GM10248 (cell line): ENCODE measurements at regions not wholly inside any gene's neighbourhood (a gene's known extent, or its start where the extent isn't known, plus 50 kb on each side); places are given as distances from the start of the nearest gene placed in this dataset.

Source experiments
- CTCF ChIA-PET: fragments of 300-600 bp; sonication (Branson Sonifier 250); formaldehyde crosslinking; extraction: SDS; loops from one replicate; lab custom pipeline; 2021; ENCODE audit warnings: antibody characterized with exemption; lab: Yijun Ruan, JAX
- POLR2A ChIA-PET: fragments of 350-650 bp; sonication (Branson Sonifier 250); formaldehyde crosslinking; extraction: SDS; loops from one replicate; lab custom pipeline; 2020; ENCODE audit warnings: antibody characterized with exemption; lab: Yijun Ruan, JAX
- DNase-seq: peaks from one replicate; pipeline ENCODE4 v3.0.0; 2012; ENCODE audit errors: extremely low spot score
- TF ChIP-seq, protein P1 (sequence below): IDR thresholded peaks from 2 replicates; pipeline ENCODE4 v1.5.1; 2012; ENCODE audit warnings: mild to moderate bottlenecking, low read depth; ENCODE audit errors: extremely low read depth, missing control alignments, control extremely low read depth

DNA sequence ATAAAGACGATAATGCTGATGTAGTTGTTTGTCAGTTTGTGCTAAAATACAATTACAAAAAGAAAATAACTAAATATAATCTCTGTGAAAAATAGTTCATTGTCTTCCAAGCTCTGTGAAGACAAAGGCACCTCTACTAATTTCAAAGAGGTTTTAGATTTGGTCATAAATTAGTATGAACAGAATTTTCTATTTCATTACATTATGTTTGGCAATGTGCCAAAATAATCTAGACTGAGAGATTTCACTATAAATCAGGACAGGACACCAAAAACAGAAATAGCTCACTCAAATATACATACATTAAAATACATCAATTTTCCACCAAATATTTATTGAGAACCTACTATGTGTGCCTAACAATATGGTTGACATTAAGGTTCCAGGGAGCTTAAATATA, 264.9 kb upstream of the CCDC54 start:
- TF ChIP-seq, protein P1, sequence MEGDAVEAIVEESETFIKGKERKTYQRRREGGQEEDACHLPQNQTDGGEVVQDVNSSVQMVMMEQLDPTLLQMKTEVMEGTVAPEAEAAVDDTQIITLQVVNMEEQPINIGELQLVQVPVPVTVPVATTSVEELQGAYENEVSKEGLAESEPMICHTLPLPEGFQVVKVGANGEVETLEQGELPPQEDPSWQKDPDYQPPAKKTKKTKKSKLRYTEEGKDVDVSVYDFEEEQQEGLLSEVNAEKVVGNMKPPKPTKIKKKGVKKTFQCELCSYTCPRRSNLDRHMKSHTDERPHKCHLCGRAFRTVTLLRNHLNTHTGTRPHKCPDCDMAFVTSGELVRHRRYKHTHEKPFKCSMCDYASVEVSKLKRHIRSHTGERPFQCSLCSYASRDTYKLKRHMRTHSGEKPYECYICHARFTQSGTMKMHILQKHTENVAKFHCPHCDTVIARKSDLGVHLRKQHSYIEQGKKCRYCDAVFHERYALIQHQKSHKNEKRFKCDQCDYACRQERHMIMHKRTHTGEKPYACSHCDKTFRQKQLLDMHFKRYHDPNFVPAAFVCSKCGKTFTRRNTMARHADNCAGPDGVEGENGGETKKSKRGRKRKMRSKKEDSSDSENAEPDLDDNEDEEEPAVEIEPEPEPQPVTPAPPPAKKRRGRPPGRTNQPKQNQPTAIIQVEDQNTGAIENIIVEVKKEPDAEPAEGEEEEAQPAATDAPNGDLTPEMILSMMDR: no peak
- CTCF ChIA-PET: interaction anchor here (1.2 to 1.6 kb wide), 2 partner anchors 14 to 54 kb away, joined by 3 to 4 read pairs; no protein-coding TSS in a partner anchor
- POLR2A ChIA-PET: no interaction called here
- DNase-seq: no peak

DNA sequence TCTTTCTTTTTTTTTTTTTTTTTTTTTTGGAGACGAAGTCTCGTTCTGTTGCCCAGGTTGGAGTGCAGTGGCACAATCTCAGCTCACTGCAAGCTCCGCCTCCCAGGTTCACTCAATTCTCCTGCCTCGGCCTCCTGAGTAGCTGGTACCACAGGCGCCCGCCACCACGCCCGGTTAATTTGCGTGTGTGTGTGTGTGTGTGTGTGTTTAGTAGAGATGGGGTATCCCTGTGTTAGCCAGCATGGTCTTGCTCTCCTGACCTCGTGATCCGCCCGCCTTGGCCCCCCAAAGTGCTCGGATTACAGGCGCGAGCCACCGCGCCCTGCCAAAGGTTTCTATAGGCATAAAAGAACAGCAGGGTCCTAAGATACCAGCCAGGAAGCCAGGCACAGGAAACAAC, 261.0 kb upstream of the CCDC54 start:
- ChIA-PET CTCF (interaction anchor here (1.7 kb wide), 1 partner anchor 9 kb away, joined by 7 read pairs; no protein-coding TSS in a partner anchor), POLR2A (no interaction called here)
- no peak for DNase-seq
- TF ChIP-seq, protein P1: no peak

DNA sequence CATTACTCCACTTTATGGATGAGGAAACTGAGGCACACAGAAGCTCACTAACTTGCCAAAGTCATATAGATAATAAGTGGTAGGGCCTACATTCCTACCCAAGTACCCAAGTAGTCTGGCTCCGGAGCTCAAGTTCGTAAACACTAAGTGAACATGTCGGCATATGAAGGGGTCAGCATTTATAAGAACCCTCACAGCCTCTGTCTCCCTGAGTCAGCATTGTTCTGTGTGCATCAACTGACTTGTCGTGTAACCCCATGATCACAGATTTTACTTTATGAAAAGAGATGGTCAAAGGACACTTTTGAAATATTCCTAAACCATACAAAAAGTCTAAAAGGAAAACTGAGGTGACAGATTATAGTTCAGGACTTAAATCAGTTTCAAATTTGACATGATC, 260.1 kb upstream of the CCDC54 start:
- ChIA-PET CTCF (interaction anchor here (1.7 kb wide), 2 partner anchors 10 to 18 kb away, joined by 3 to 7 read pairs; no protein-coding TSS in a partner anchor), POLR2A (no interaction called here)
- TF ChIP-seq, protein P1: no peak
- DNase-seq: no peak

DNA sequence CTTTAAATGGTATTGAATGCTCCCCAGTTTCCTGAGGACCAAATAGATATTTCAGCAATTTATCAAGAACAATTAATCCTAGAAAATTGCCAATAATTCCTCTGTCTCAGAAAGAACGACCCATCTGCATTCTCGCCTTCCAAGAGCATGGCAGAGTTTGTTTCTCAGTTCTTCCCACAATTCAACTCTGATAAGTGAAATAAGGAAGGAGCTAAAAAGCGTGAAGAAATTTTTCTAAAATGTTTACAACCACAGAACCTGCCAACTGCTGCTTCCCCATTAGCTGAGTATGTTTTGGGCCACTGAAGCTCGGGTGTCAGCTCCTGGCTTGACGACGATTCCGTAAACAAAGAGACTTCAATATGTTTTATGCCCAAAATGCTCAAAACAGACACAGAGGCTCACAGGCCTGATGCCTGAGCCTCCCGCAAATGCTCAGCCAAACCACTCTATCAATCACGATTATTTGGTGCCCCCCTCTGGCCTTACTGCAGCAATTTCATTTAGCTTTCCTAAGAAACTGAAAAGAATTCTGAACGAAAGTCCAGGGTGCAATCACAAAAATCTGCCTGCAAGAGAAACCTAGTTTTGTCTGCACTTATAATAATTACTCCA, 259.2 kb upstream of the CCDC54 start:
- ChIA-PET CTCF (interaction anchor here (0.8 to 1.7 kb wide), 12 partner anchors 9 to 70 kb away, joined by 3 to 7 read pairs (median 4); no protein-coding TSS in a partner anchor), POLR2A (no interaction called here)
- TF ChIP-seq, protein P1: peak; percentile 51
- DNase-seq: peak; percentile 29

DNA sequence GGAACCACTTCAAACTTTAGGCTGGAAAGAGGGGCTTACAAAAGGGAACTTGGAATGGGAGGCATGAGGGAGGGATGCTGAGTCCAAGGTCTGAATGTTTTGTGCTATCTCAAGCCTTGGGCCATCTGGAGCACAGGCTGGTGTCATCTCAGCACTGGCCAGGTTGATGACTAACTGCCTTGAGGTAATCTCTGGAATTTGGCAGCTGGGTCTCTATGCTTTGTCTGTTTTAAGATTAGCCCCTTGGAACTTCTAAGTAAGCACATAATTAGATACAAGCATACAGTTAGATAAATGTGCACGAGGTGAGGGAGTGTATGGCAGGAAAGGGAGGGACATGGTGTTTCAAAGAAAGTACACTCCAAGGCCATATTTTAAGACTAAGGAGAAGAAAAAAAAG, 252.4 kb upstream of the CCDC54 start:
- ChIA-PET POLR2A (no interaction called here), CTCF (interaction anchor here (1.4 kb wide), 2 partner anchors 25 to 26 kb away, joined by 3 read pairs; no protein-coding TSS in a partner anchor)
- no peak for DNase-seq
- TF ChIP-seq, protein P1: no peak

DNA sequence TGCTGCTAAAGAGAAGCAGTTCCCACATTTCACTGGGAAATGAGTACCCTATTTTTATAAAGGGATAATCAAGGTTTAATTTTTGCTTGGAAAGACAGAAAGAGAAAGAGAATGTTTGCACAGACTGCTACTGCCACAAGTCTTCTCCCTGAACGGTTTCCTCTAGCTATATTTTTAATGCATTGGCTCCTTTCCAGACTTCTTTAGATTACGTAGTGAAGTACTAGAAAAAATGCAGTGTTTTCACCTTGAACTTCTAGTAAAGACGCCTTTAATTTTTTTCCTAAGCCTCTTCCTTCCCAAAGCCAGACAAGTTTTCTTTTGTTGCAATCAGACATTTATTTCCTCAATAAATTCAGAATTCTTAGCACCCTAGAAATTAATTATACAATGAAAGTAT, 248.3 kb upstream of the CCDC54 start:
- CTCF ChIA-PET: interaction anchor here (1.5 kb wide), 1 partner anchor 11 kb away, joined by 4 read pairs; no protein-coding TSS in a partner anchor
- POLR2A ChIA-PET: no interaction called here
- no peak for DNase-seq
- TF ChIP-seq, protein P1: no peak
